Neuronal stem cell (in vitro differentiated cells): ENCODE measurements at regions not wholly inside any gene's neighbourhood (a gene's known extent, or its start where the extent isn't known, plus 50 kb on each side); places are given as distances from the start of the nearest gene placed in this dataset.

Experiments
- DNase-seq: peaks from one replicate; pipeline ENCODE4 v3.0.0-alpha.2; 2013; ENCODE audit warnings: low spot score
- H2AFZ ChIP-seq: one replicate; pipeline ENCODE4 v1.6.1; 2013; ENCODE audit warnings: mild to moderate bottlenecking, low read length, inconsistent platforms
- H2AK5ac ChIP-seq: 2 replicates; pipeline ENCODE4 v1.6.1; 2013; ENCODE audit warnings: low read depth, mild to moderate bottlenecking, inconsistent platforms, low read length, moderate library complexity, mixed read lengths
- H2BK120ac ChIP-seq: 2 replicates; pipeline ENCODE4 v1.6.1; 2013; ENCODE audit warnings: low read depth, mild to moderate bottlenecking, inconsistent platforms, low read length, moderate library complexity, mixed read lengths
- H2BK12ac ChIP-seq: one replicate; pipeline ENCODE4 v1.6.1; 2013; ENCODE audit warnings: low read length, inconsistent platforms
- H2BK15ac ChIP-seq: 2 replicates; pipeline ENCODE4 v1.6.1; 2013; ENCODE audit warnings: mild to moderate bottlenecking, low read length, inconsistent platforms, mixed read lengths
- H2BK5ac ChIP-seq: one replicate; pipeline ENCODE4 v1.6.1; 2013; ENCODE audit warnings: inconsistent platforms, mild to moderate bottlenecking, low read length, moderate library complexity
- H3K14ac ChIP-seq: one replicate; pipeline ENCODE4 v1.6.1; 2013; ENCODE audit warnings: low read length, inconsistent platforms
- H3K18ac ChIP-seq: 2 replicates; pipeline ENCODE4 v1.6.1; 2013; ENCODE audit warnings: low read length, inconsistent platforms
- H3K23ac ChIP-seq: 2 replicates; pipeline ENCODE4 v1.6.1; 2013; ENCODE audit warnings: low read depth, mild to moderate bottlenecking, mixed read lengths, low read length, inconsistent platforms; ENCODE audit not compliant: poor library complexity
- H3K27ac ChIP-seq: replicated peaks from 3 replicates; pipeline ENCODE4 v1.5.1; 2013; ENCODE audit warnings: low read length, inconsistent platforms
- H3K27me3 ChIP-seq, 3 experiments: 2 replicates each; pipeline ENCODE4 v1.6.1; 2013; ENCODE audit warnings: low read length in 3 of 3, mild to moderate bottlenecking in 2 of 3, inconsistent platforms in 1 of 3, low read depth in 1 of 3, mixed read lengths in 1 of 3, moderate library complexity in 1 of 3; ENCODE audit not compliant: control insufficient read depth in 3 of 3, insufficient read depth in 3 of 3
- H3K36me3 ChIP-seq, 2 donors: replicated peaks in 1 of 2; 2 replicates each; pipeline ENCODE4 v1.6.1; 2013; ENCODE audit warnings: low read length in 2 of 2; ENCODE audit not compliant: control insufficient read depth in 2 of 2, insufficient read depth in 2 of 2
- H3K4ac ChIP-seq: 2 replicates; pipeline ENCODE4 v1.6.1; 2013; ENCODE audit warnings: inconsistent platforms, mild to moderate bottlenecking, low read length, moderate library complexity
- H3K4me1 ChIP-seq, 2 donors: 1 replicate in 1 of 2; 2 replicates in 1 of 2; pipeline ENCODE4 v1.6.1; 2013; ENCODE audit warnings: low read length in 2 of 2, low read depth in 1 of 2; ENCODE audit not compliant: control insufficient read depth in 2 of 2, insufficient read depth in 1 of 2
- H3K4me2 ChIP-seq: one replicate; pipeline ENCODE4 v1.6.1; 2013; ENCODE audit warnings: mild to moderate bottlenecking, low read length, inconsistent platforms; ENCODE audit not compliant: insufficient read depth, poor library complexity, severe bottlenecking
- H3K4me3 ChIP-seq, 2 donors: 2 replicates each; pipeline ENCODE4 v1.5.1; 2013; ENCODE audit warnings: low read length in 2 of 2, mild to moderate bottlenecking in 2 of 2, inconsistent platforms in 1 of 2, moderate library complexity in 1 of 2
- H3K79me1 ChIP-seq: one replicate; pipeline ENCODE4 v1.6.1; 2013; ENCODE audit warnings: low read depth, mild to moderate bottlenecking, inconsistent platforms, low read length, moderate library complexity
- H3K9ac ChIP-seq: one replicate; pipeline ENCODE4 v1.6.1; 2013; ENCODE audit warnings: mild to moderate bottlenecking, low read depth, low read length, inconsistent platforms; ENCODE audit not compliant: poor library complexity
- H3K9me3 ChIP-seq, 2 donors: replicated peaks in 1 of 2; 2 replicates each; pipeline versions ENCODE3 to v1.6.1; 2013; ENCODE audit warnings: low read length in 2 of 2, mild to moderate bottlenecking in 2 of 2, inconsistent platforms in 1 of 2, low read depth in 1 of 2, mixed read lengths in 1 of 2, moderate library complexity in 1 of 2; ENCODE audit not compliant: control insufficient read depth in 2 of 2, insufficient read depth in 1 of 2
- H4K8ac ChIP-seq: one replicate; pipeline ENCODE4 v1.6.1; 2013; ENCODE audit warnings: low read depth, mild to moderate bottlenecking, inconsistent platforms, low read length, moderate library complexity
- H4K91ac ChIP-seq: one replicate; pipeline ENCODE4 v1.6.1; 2013; ENCODE audit warnings: low read length, low read depth, mild to moderate bottlenecking, inconsistent platforms; ENCODE audit not compliant: poor library complexity
- WGBS, 2 donors: extraction: QIAGEN DNeasy Blood & Tissue Kit; methylation state at CpG; one replicate each; pipeline ENCODE4 v1.1.7; 2013; ENCODE audit warnings: missing lambda C conversion rate in 2 of 2, mixed read lengths in 1 of 2; ENCODE audit not compliant: insufficient read length in 2 of 2, insufficient replicate concordance in 1 of 2; ENCODE audit errors: extremely low coverage in 2 of 2; 5-methylcytosine and 5-hydroxymethylcytosine counted together

DNA sequence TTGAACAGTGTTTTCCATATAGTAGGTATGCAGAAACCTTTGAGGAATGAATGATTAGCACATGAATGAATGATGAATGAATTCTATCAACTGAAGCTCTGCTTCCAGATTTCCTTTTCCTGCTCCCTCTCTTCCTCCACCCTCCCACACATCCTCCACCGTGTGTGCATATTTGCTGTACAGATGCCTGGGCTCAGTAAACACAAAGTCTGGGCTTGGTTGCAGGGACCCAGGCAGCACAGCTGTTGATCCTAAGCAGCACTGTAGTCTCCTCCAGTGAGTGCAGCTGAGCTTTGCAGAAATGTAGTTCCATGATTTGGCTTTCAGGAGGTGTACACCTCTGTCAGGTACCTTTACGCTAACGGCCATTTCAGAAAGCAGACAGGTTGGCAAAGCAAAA, 611.7 kb downstream of the NUF2 start:
- Histone ChIP-seq H3K79me1 (no peaks in the 10 kb centered on the region), H4K8ac (no peak overlapping the region), H2BK5ac (no peak overlapping the region)

DNA sequence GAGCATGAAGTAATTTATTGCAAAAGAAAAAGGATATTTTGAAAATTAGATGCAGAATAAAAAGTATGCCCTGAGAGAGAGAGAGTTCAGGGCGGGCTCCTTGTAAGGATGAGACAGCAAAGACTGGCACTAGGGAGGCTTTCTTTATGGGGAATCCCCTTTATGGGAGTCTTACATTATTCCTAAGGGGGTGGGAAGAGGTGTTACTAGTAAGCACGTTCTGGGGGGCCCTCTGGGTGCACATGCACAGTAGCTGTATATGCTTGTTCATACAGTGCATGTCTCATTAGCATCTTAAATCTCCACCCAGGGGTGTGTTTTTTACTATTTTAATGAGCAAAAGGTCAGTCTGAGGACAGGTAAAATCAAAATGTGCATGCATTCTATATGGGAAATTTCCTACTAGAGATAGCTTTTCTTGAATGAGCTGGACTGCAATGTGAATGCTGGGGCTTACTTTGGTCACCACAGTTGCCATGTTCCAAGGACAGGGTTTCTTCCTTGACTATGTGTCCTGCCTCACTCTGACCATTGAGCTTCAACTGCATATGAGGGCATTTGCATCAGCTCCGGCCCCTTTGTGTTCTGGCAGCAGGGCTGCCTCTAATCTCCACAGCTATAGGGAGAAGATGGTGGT, 614.1 kb downstream of the NUF2 start:
- H3K23ac ChIP-seq: no peak overlapping the region
- no peak overlapping the region for H3K4me3 ChIP-seq
- H3K4me2 ChIP-seq: no peak overlapping the region
- H2BK15ac ChIP-seq: no peak overlapping the region
- H4K91ac ChIP-seq: no peak overlapping the region
- no peak overlapping the region for H3K9ac ChIP-seq
- H3K27ac ChIP-seq: no peak overlapping the region
- no CpG with 5 or more reads among the region's 3 CpGs for WGBS, 2 donors
- H2BK12ac ChIP-seq: no peak overlapping the region
- DNase-seq: no peak
- no peak overlapping the region for H2AFZ ChIP-seq
- H3K36me3 ChIP-seq: no peaks in the 10 kb centered on the region
- H3K4ac ChIP-seq: no peak overlapping the region
- no peaks in the 10 kb centered on the region for H3K79me1 ChIP-seq
- no peaks in the 10 kb centered on the region for H3K9me3 ChIP-seq
- H2BK120ac ChIP-seq: no peak overlapping the region
- no peak overlapping the region for H3K14ac ChIP-seq
- no peaks in the 10 kb centered on the region for H3K4me1 ChIP-seq
- H3K18ac ChIP-seq: no peak overlapping the region
- no peaks in the 10 kb centered on the region for H3K27me3 ChIP-seq
- no peak overlapping the region for H4K8ac ChIP-seq
- no peak overlapping the region for H2BK5ac ChIP-seq
- no peak overlapping the region for H2AK5ac ChIP-seq

More for the DNA sequence above, 611.7 kb downstream of the NUF2 start:
- Histone ChIP-seq H3K23ac (no peak overlapping the region), H2AFZ (no peak overlapping the region), H3K4ac (no peak overlapping the region), H2AK5ac (no peak overlapping the region), H4K91ac (no peak overlapping the region), H2BK120ac (no peak overlapping the region), H3K27me3 (no peaks in the 10 kb centered on the region), H3K36me3 (no peaks in the 10 kb centered on the region), H3K18ac (no peak overlapping the region), H3K14ac (no peak overlapping the region), H3K9me3 (no peaks in the 10 kb centered on the region), H3K27ac (no peak overlapping the region), H3K4me3 (peak overlapping the region in 1 of 2 donors; percentile 44), H3K4me2 (no peak overlapping the region), H2BK12ac (no peak overlapping the region), H3K4me1 (peaks cover 0 to 2% of the 10 kb centered on the region in 2 donors), H3K9ac (no peak overlapping the region), H2BK15ac (no peak overlapping the region)
- DNase-seq: no peak
- WGBS, 2 donors: no CpG with 5 or more reads among the region's 3 CpGs

DNA sequence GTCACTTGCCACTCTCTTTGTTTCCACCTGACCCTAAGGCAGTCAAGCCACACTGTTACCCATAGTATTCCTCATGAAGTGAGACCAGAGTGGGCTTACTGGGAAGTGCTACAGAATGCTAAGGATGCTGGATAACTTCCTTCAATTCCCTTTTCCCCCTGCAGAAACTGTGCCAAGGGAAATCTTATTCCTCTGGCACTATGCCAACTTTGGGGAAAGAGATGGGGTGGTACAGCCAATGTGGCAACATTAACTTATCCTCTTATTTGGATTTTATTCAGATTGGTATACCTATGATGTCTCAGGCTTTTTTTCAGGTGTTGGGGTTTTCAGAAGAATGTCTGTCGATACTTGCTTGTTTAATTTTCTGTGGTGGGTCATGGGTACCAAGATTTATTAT, 599.4 kb upstream of the PBX1 start:
- Histone ChIP-seq H2AK5ac (no peak overlapping the region), H2BK15ac (no peak overlapping the region), H3K79me1 (no peaks in the 10 kb centered on the region), H3K4me2 (no peak overlapping the region), H2BK12ac (no peak overlapping the region), H4K8ac (no peak overlapping the region), H3K27ac (no peak overlapping the region), H3K27me3 (no peaks in the 10 kb centered on the region), H3K4me1 (no peaks in the 10 kb centered on the region), H3K4ac (no peak overlapping the region), H3K14ac (no peak overlapping the region), H3K4me3 (no peak overlapping the region), H3K9me3 (no peaks in the 10 kb centered on the region), H3K36me3 (no peaks in the 10 kb centered on the region), H2BK5ac (no peak overlapping the region), H3K23ac (no peak overlapping the region), H2BK120ac (no peak overlapping the region), H4K91ac (no peak overlapping the region), H3K9ac (no peak overlapping the region), H3K18ac (no peak overlapping the region), H2AFZ (no peak overlapping the region)
- no peak for DNase-seq
- WGBS, 2 donors: no CpG with 5 or more reads among the region's 1 CpG

DNA sequence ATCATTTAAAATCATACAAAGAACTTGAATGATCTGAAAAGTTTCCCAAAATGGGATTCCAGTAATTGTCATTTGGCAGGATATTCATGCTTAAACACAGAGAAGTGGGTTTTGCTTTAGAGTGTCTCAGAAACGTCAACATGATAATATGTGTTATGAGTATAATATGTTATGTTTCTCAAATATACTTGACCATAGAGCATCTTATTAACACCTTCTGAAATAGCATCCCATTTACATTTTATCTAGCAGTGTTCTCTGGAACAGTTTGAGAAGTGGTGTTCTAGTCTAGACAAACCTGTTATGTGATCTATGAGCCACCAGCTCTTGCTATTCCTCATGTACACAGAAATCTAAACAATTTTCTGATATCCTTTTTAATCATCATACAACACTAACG, 588.8 kb upstream of the PBX1 start:
- Histone ChIP-seq H2BK120ac (no peak overlapping the region), H4K8ac (no peak overlapping the region), H4K91ac (no peak overlapping the region), H3K23ac (no peak overlapping the region), H3K4me1 (no peaks in the 10 kb centered on the region), H3K18ac (no peak overlapping the region), H3K4me2 (no peak overlapping the region), H3K36me3 (no peaks in the 10 kb centered on the region), H2BK15ac (no peak overlapping the region), H3K4ac (no peak overlapping the region), H2AK5ac (no peak overlapping the region), H3K27ac (no peak overlapping the region), H2BK5ac (no peak overlapping the region), H3K14ac (no peak overlapping the region), H3K9ac (no peak overlapping the region), H3K79me1 (no peaks in the 10 kb centered on the region), H2AFZ (no peak overlapping the region), H3K27me3 (peaks cover 0 to 2% (median 0%) of the 10 kb centered on the region in 3 experiments), H2BK12ac (no peak overlapping the region), H3K9me3 (no peaks in the 10 kb centered on the region), H3K4me3 (no peak overlapping the region)
- DNase-seq: no peak
- no CpG with 5 or more reads among the region's 2 CpGs for WGBS, 2 donors
